HCT116 (cell line): ENCODE measurements at regions not wholly inside any gene's neighbourhood (a gene's known extent, or its start where the extent isn't known, plus 50 kb on each side); places are given as distances from the start of the nearest gene placed in this dataset.

Experiments used
- ATAC-seq: fragments of 200-7000 bp; cut with Tn5 transposase; 2 replicates; pipeline ENCODE4 v1.9.1; 2020; ENCODE audit warnings: mild to moderate bottlenecking, moderate library complexity
- BruUV-seq: library from RNA; stranded (reverse); fragments of 400-500 nt; replicated peaks from 2 replicates; lab custom pipeline; 2021; lab: Mats Ljungman, UMichigan
- CTCF ChIA-PET: fragments of 300-600 bp; sonication (Branson Sonifier 250); formaldehyde crosslinking; loops from one replicate; lab custom pipeline; 2021; ENCODE audit warnings: antibody characterized with exemption; lab: Charles Lee
- POLR2A ChIA-PET: fragments of 300-600, 350-600 bp; sonication (Branson Sonifier 250); formaldehyde crosslinking; loops from one replicate; lab custom pipeline; 2021; ENCODE audit warnings: antibody characterized with exemption; lab: Charles Lee
- RAD21 ChIA-PET, 2 experiments: fragments of 300-600 bp; sonication (Branson Sonifier 250); formaldehyde crosslinking; loops; one replicate each; lab custom pipeline; 2023; ENCODE audit warnings: low total read pairs in 2 of 2; ENCODE audit not compliant: uncharacterized antibody in 2 of 2, unreplicated experiment in 2 of 2, low non-redundant PET in 1 of 2; lab: Charles Lee
- DNase-seq: peaks from one replicate; pipeline ENCODE4 v3.0.0-alpha.2; 2010; ENCODE audit warnings: low read depth, low spot score
- H2AFZ ChIP-seq: fragments of 200-600 bp; shearing (Covaris generic), sonication (generic); 2 replicates; pipeline ENCODE4 v1.6.1; 2017; ENCODE audit warnings: low read depth, mixed run types, mixed read lengths, antibody characterized with exemption, low read length; ENCODE audit not compliant: poor library complexity, severe bottlenecking
- H3K27ac ChIP-seq: 2 replicates; pipeline ENCODE4 v1.5.1; 2012; ENCODE audit warnings: low read depth, low read length
- H3K27me3 ChIP-seq: fragments of 200-600 bp; sonication (generic); 2 replicates; pipeline ENCODE4 v1.6.1; 2016; ENCODE audit warnings: mixed run types, low read length, mixed read lengths; ENCODE audit not compliant: insufficient read depth
- H3K36me3 ChIP-seq, 2 experiments: fragments of 200-500 bp in 1 of 2; fragments of 200-600 bp in 1 of 2; sonication (Bioruptor generic) in 1 of 2; sonication (generic) in 1 of 2; 2 replicates each; pipeline versions ENCODE4 v1.5.1 to v1.6.1; 2014 to 2016; ENCODE audit warnings: low read length in 2 of 2, inconsistent platforms in 1 of 2, mixed read lengths in 1 of 2, mixed run types in 1 of 2; ENCODE audit not compliant: insufficient read depth in 2 of 2, control insufficient read depth in 1 of 2
- H3K4me1 ChIP-seq, 2 experiments: fragments of 200-600 bp in 1 of 2; sonication (generic) in 1 of 2; 2 replicates each; pipeline versions ENCODE4 v1.5.1 to v1.6.1; 2012 to 2017; ENCODE audit warnings: low read length in 2 of 2, inconsistent platforms in 1 of 2, mild to moderate bottlenecking in 1 of 2, mixed read lengths in 1 of 2, mixed run types in 1 of 2, moderate library complexity in 1 of 2; ENCODE audit not compliant: insufficient read depth in 2 of 2, control insufficient read depth in 1 of 2
- H3K4me2 ChIP-seq: fragments of 200-600 bp; sonication (generic); 2 replicates; pipeline ENCODE4 v1.6.1; 2017; ENCODE audit warnings: mixed run types, low read length, mixed read lengths
- H3K4me3 ChIP-seq, 2 experiments: fragments of 200-600 bp in 1 of 2; sonication (generic) in 1 of 2; replicated peaks in 1 of 2; 2 replicates each; pipeline ENCODE4 v1.5.1; 2011 to 2016; ENCODE audit warnings: low read length in 2 of 2, control low read depth in 1 of 2, low read depth in 1 of 2, mild to moderate bottlenecking in 1 of 2, mixed read lengths in 1 of 2, mixed run types in 1 of 2
- H3K79me2 ChIP-seq: fragments of 200-600 bp; sonication (generic); 2 replicates; pipeline ENCODE4 v1.6.1; 2017; ENCODE audit warnings: mild to moderate bottlenecking, mixed run types, low read length, moderate library complexity, mixed read lengths; ENCODE audit not compliant: insufficient read depth
- H3K9ac ChIP-seq: fragments of 200-600 bp; sonication (generic); 2 replicates; pipeline ENCODE4 v1.6.1; 2016; ENCODE audit warnings: low read length, mixed read lengths
- H3K9me2 ChIP-seq: fragments of 200-600 bp; sonication (generic), shearing (Covaris generic); 2 replicates; pipeline ENCODE4 v1.6.1; 2017; ENCODE audit warnings: mixed run types, mild to moderate bottlenecking, moderate library complexity; ENCODE audit not compliant: insufficient read depth
- H3K9me3 ChIP-seq, 2 experiments: fragments of 200-500 bp in 1 of 2; fragments of 200-600 bp in 1 of 2; sonication (Bioruptor generic) in 1 of 2; sonication (generic) in 1 of 2; 2 replicates each; pipeline ENCODE4 v1.6.1; 2014 to 2017; ENCODE audit warnings: low read length in 2 of 2, mixed read lengths in 2 of 2, inconsistent platforms in 1 of 2, low read depth in 1 of 2, mild to moderate bottlenecking in 1 of 2, mixed run types in 1 of 2, moderate library complexity in 1 of 2; ENCODE audit not compliant: control insufficient read depth in 1 of 2, insufficient read depth in 1 of 2
- H4K20me1 ChIP-seq: fragments of 200-600 bp; sonication (generic), shearing (Covaris generic); 2 replicates; pipeline ENCODE4 v1.6.1; 2017; ENCODE audit warnings: mixed run types, mild to moderate bottlenecking, moderate library complexity; ENCODE audit not compliant: insufficient read depth
- ATF3 ChIP-seq: IDR thresholded peaks from 2 replicates; pipeline ENCODE4 v1.6.1; 2012
- CBX3 ChIP-seq: IDR thresholded peaks from 2 replicates; pipeline ENCODE4 v1.6.1; 2012; ENCODE audit warnings: low read depth
- CEBPB ChIP-seq: IDR thresholded peaks from 2 replicates; pipeline ENCODE4 v1.6.1; 2012; ENCODE audit warnings: low read depth
- CTCF ChIP-seq, 3 experiments: fragments of 200-600 bp in 1 of 3; sonication (generic) in 1 of 3; IDR thresholded peaks in 2 of 3; conservative IDR thresholded peaks in 1 of 3; 2 replicates each; pipeline ENCODE4 v1.5.1; 2012 to 2017; ENCODE audit warnings: low read depth in 2 of 3, low read length in 2 of 3, antibody characterized with exemption in 1 of 3, borderline replicate concordance in 1 of 3, control low read depth in 1 of 3, mild to moderate bottlenecking in 1 of 3, mixed read lengths in 1 of 3, mixed run types in 1 of 3, moderate library complexity in 1 of 3; ENCODE audit not compliant: insufficient read depth in 1 of 3
- EGR1 ChIP-seq: IDR thresholded peaks from 2 replicates; pipeline ENCODE4 v1.6.1; 2012; ENCODE audit warnings: low read depth
- ELF1 ChIP-seq: IDR thresholded peaks from 2 replicates; pipeline ENCODE4 v1.6.1; 2012; ENCODE audit warnings: low read depth, borderline replicate concordance
- EZH2 ChIP-seq: fragments of 200-600 bp; sonication (generic); IDR thresholded peaks from 2 replicates; pipeline ENCODE4 v1.6.1; 2017; ENCODE audit warnings: antibody characterized with exemption, mixed run types
- EZH2phosphoT487 ChIP-seq: fragments of 200-600 bp; IDR thresholded peaks from 2 replicates; pipeline ENCODE4 v1.6.1; 2018; ENCODE audit warnings: antibody characterized with exemption, borderline replicate concordance
- FOSL1 ChIP-seq: IDR thresholded peaks from 2 replicates; pipeline ENCODE4 v1.6.1; 2012; ENCODE audit warnings: low read depth
- MAX ChIP-seq: IDR thresholded peaks from 2 replicates; pipeline ENCODE4 v1.6.1; 2012
- POLR2A ChIP-seq: IDR thresholded peaks from 2 replicates; pipeline ENCODE4 v1.7.0; 2011; ENCODE audit warnings: borderline replicate concordance; ENCODE audit not compliant: insufficient read depth, insufficient read length; ENCODE audit errors: extremely low read depth
- REST ChIP-seq: IDR thresholded peaks from 2 replicates; pipeline ENCODE4 v1.6.1; 2012; ENCODE audit warnings: low read depth
- SIN3A ChIP-seq: IDR thresholded peaks from 2 replicates; pipeline ENCODE4 v1.6.1; 2012; ENCODE audit warnings: low read depth
- SP1 ChIP-seq: IDR thresholded peaks from 2 replicates; pipeline ENCODE4 v1.6.1; 2012; ENCODE audit warnings: low read depth
- SRF ChIP-seq: IDR thresholded peaks from 2 replicates; pipeline ENCODE4 v1.6.1; 2012; ENCODE audit warnings: low read depth
- YY1 ChIP-seq: IDR thresholded peaks from 2 replicates; pipeline ENCODE4 v1.6.1; 2011; ENCODE audit warnings: low read length, low read depth, moderate library complexity, mild to moderate bottlenecking; ENCODE audit not compliant: insufficient replicate concordance; ENCODE audit errors: extremely low read depth
- ZFX ChIP-seq: fragments of 450-650 bp; IDR thresholded peaks from 2 replicates; pipeline ENCODE4 v1.6.1; 2017
- ZNF274 ChIP-seq: fragments of 200-500 bp; sonication (Bioruptor generic); IDR thresholded peaks from 2 replicates; pipeline ENCODE4 v1.6.1; 2014; ENCODE audit warnings: mild to moderate bottlenecking, low read depth, low read length, inconsistent platforms
- intact Hi-C: fragments of 100-400 bp; cut with micrococcal nuclease; formaldehyde crosslinking; loops from 2 replicates; pipeline ENCODE4 v1.10.0; 2022

GRCh38 chr20:2244993-2245392 lies 50.8 kb upstream of the TGM3 start:
- DNase-seq: no peak
- no peak overlapping the region for H3K4me3 ChIP-seq
- POLR2A ChIA-PET: no interaction called here
- intact Hi-C loops: no loop called here
- no peaks in the 10 kb centered on the region for H3K79me2 ChIP-seq
- peaks cover 6% of the 10 kb centered on the region; the same call in 1 of the 2 replicates for H3K27me3 ChIP-seq
- CTCF ChIA-PET: no interaction called here
- H3K4me2 ChIP-seq: no peak overlapping the region
- no peaks in the 10 kb centered on the region for H3K36me3 ChIP-seq
- H3K9me2 ChIP-seq: no peaks in the 10 kb centered on the region
- RAD21 ChIA-PET: no interaction called here
- TF ChIP-seq CBX3: no peak
- no peak for TF ChIP-seq EZH2
- TF ChIP-seq SRF: no peak
- TF ChIP-seq ELF1: no peak
- TF ChIP-seq POLR2A: no peak
- no peak for TF ChIP-seq SP1
- no peak for TF ChIP-seq REST
- no peak for TF ChIP-seq ATF3
- TF ChIP-seq EZH2phosphoT487: no peak
- no peak for TF ChIP-seq YY1
- TF ChIP-seq SIN3A: no peak
- TF ChIP-seq CEBPB: no peak
- TF ChIP-seq MAX: no peak
- no peak for TF ChIP-seq ZNF274
- no peak for TF ChIP-seq ZFX
- TF ChIP-seq CTCF (IDR thresholded peaks at IDR 0.05 in 2 of 3, conservative IDR thresholded peaks at IDR 0.05 in 1 of 3; ENCODE audit: borderline replicate concordance in 1 of 3, insufficient read depth in 1 of 3, low read depth in 2 of 3, low read length in 2 of 3): no peak
- no peak for TF ChIP-seq EGR1
- no peak for TF ChIP-seq FOSL1
- TF ChIP-seq, all 23 proteins: peak for 0
- Histone ChIP-seq H2AFZ (no peak overlapping the region), H4K20me1 (no peaks in the 10 kb centered on the region), H3K27ac (no peak overlapping the region), H3K4me1 (peaks cover 4 to 5% of the 10 kb centered on the region in 2 experiments; a peak in 1 of 4 replicates), H3K9ac (no peak overlapping the region), H3K9me3 (no peaks in the 10 kb centered on the region)
- ATAC-seq: no peak
- no TSS peak for BruUV-seq
